Brain microvascular endothelial cell (primary cell): ENCODE measurements at regions not wholly inside any gene's neighbourhood (a gene's known extent, or its start where the extent isn't known, plus 50 kb on each side); places are given as distances from the start of the nearest gene placed in this dataset.

Experiments used
- DNase-seq: peaks from one replicate; pipeline ENCODE4 v3.0.0-alpha.2; 2020
- H3K27ac ChIP-seq: fragments of 250-450 bp; sonication (Bioruptor Pico); 2 replicates; pipeline ENCODE4 v1.5.1; 2020; ENCODE audit warnings: mild to moderate bottlenecking, moderate library complexity
- H3K27me3 ChIP-seq: fragments of 250-450 bp; sonication (Bioruptor Pico); replicated peaks from 2 replicates; pipeline ENCODE4 v1.5.1; 2020; ENCODE audit warnings: mild to moderate bottlenecking
- H3K36me3 ChIP-seq: fragments of 250-450 bp; sonication (Bioruptor Pico); replicated peaks from 2 replicates; pipeline ENCODE4 v1.5.1; 2020; ENCODE audit warnings: mild to moderate bottlenecking
- H3K4me3 ChIP-seq: 2 replicates; pipeline ENCODE4 v1.5.1; 2011; ENCODE audit warnings: low read depth, mild to moderate bottlenecking, control low read depth, low read length, moderate library complexity
- in situ Hi-C: cut with HindIII; loops from 2 replicates; pipeline ENCODE4 v1.10.0; 2017; ENCODE audit warnings: low sequenced_read_pairs, low pct_ligation_motif_present
- TF ChIP-seq, protein P1 (sequence below): IDR thresholded peaks from 2 replicates; pipeline ENCODE4 v1.5.1; 2011; ENCODE audit warnings: low read depth, mild to moderate bottlenecking, moderate library complexity, low read length, control low read depth, inconsistent platforms; ENCODE audit errors: missing control alignments

DNA sequence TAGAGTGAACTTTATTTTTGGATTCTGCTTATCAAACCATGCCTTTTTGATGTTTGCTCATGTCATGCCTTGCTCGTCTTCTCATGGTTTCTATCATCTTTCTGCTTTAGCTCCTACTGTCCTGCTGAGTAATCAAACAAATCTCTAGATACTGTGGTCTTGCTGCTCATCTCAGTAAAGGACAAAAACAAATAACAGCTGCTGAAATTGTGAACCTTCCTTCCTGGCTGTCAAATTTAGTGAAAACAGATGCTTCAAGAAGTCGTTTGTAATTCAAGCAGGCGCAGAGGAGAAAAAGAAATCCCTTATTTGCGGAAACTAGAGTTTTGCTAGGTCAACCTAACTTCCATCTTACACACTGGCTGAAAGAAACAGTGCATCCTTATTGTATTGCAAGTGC lies 616.1 kb upstream of the ALCAM start:
- Histone ChIP-seq H3K4me3 (no peak overlapping the region), H3K27me3 (no peaks in the 10 kb centered on the region), H3K36me3 (no peaks in the 10 kb centered on the region), H3K27ac (no peak overlapping the region)
- in situ Hi-C loops, result no loop called here
- no peak for DNase-seq
- TF ChIP-seq, protein P1, sequence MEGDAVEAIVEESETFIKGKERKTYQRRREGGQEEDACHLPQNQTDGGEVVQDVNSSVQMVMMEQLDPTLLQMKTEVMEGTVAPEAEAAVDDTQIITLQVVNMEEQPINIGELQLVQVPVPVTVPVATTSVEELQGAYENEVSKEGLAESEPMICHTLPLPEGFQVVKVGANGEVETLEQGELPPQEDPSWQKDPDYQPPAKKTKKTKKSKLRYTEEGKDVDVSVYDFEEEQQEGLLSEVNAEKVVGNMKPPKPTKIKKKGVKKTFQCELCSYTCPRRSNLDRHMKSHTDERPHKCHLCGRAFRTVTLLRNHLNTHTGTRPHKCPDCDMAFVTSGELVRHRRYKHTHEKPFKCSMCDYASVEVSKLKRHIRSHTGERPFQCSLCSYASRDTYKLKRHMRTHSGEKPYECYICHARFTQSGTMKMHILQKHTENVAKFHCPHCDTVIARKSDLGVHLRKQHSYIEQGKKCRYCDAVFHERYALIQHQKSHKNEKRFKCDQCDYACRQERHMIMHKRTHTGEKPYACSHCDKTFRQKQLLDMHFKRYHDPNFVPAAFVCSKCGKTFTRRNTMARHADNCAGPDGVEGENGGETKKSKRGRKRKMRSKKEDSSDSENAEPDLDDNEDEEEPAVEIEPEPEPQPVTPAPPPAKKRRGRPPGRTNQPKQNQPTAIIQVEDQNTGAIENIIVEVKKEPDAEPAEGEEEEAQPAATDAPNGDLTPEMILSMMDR, result no peak

DNA sequence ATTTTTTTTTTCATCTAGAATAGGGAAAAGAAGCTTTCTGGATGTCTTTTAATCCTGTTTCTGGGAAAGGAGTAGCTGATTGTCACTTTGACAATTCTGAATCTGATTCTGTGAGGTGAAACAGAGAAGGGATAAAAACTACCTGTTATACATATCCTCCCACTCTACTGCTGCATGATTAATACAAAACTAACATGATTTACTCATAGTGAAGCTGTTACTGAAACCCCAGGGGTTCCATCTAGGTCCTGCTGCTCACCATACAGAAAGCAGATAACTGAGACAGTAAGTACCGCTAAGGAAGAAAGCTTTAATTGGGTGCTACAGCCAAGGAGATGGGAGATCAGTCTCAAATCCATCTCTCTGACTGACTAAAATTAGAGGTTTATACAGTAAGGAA lies 610.9 kb upstream of the ALCAM start:
- in situ Hi-C loops, result no loop called here
- H3K27me3 ChIP-seq, result no peaks in the 10 kb centered on the region

DNA sequence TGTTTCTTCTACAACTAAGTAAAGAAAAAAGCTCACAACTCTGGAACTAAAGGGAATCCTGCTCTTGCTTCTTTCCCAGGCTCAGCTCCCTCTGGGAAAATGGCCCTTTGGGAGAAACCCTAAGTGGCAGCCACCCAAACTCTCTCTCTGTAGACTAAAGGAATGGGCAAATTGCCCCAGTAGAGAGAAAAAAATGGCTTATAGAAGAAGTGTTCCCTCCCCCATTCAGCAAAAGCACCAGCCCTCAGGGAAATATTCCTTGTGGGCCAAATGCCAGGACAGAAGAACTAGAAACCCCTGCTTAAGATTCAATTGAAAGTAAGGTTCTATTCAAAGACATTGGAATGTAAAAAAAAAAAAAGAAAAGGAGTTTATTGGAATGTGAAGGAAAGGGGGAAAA lies 603.7 kb upstream of the ALCAM start:
- Histone ChIP-seq H3K36me3 (no peaks in the 10 kb centered on the region), H3K27ac (peak overlapping the region; percentile 53), H3K27me3 (no peaks in the 10 kb centered on the region), H3K4me3 (no peak overlapping the region)
- peak; percentile 42 for DNase-seq
- TF ChIP-seq, protein P1, result no peak
- in situ Hi-C loops, result no loop called here

More for the DNA sequence above, 610.9 kb upstream of the ALCAM start:
- no peak overlapping the region for H3K27ac ChIP-seq
- TF ChIP-seq, protein P1, result no peak
- DNase-seq, result no peak
- no peaks in the 10 kb centered on the region for H3K36me3 ChIP-seq
- no peak overlapping the region for H3K4me3 ChIP-seq

DNA sequence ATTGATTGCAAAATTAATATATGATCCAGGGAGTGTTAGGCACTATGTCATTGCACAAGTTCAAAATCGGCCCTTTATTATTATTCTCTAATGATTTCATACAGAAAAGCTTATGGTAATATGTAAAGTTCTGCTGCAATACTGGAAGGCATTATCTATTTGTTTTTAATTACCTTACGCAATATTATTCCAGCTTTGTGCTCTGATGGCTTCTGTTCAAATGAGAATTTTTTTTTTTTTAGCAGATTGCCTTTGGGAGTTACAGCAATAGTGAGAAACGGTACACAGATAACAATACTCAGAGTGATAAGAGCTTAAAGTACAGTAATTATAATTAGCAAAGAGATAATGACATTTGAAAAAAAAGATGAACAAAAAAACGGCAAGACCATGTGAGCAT lies 602.2 kb upstream of the ALCAM start:
- no peaks in the 10 kb centered on the region for H3K36me3 ChIP-seq
- H3K27ac ChIP-seq, result no peak overlapping the region
- no peak for DNase-seq
- no peak overlapping the region for H3K4me3 ChIP-seq
- H3K27me3 ChIP-seq, result no peaks in the 10 kb centered on the region
- in situ Hi-C loops, result no loop called here
- TF ChIP-seq, protein P1, result no peak

DNA sequence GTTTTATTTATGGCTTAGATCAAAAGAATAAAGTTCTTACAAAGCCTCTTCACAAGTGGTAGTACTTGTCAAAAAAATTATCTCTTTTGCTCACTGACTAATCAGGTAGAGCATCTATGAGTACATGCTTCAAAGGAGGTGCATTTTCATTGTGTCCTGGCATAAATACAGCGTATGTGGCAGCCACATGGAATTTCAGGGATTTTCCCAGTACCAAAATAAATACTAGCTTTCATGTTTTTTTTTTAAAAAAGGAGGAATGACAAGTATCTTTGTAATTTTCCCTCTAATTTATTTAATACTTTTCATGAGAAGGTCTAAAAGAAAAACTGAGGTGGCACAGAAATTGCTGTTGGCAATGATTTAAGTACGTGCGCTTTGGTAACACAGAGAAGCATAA lies 597.8 kb upstream of the ALCAM start:
- TF ChIP-seq, protein P1, result no peak
- no peak overlapping the region for H3K27ac ChIP-seq
- H3K27me3 ChIP-seq, result no peaks in the 10 kb centered on the region
- in situ Hi-C loops, result no loop called here
- H3K36me3 ChIP-seq, result no peaks in the 10 kb centered on the region
- no peak for DNase-seq
- no peak overlapping the region for H3K4me3 ChIP-seq

DNA sequence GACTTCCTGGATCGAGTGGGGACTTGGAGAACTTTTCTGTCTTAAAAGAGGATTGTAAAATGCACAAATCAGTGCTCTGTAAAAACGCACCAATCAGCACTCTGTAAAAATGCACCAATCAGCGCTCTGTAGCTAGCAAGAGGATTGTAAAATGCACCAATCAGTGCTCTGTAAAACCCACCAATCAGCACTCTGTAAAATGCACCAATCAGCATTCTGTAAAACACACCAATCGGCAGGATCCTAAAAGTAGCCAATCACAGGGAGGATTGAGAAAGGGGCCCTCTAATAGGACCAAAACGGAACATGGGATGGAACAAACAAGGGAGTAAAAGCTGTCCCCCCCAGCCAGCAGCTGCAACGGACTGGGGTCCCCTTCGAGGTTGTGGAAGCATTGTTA lies 587.4 kb upstream of the ALCAM start:
- TF ChIP-seq, protein P1, result no peak
- Histone ChIP-seq H3K27me3 (no peaks in the 10 kb centered on the region), H3K27ac (no peak overlapping the region), H3K36me3 (no peaks in the 10 kb centered on the region), H3K4me3 (no peak overlapping the region)
- DNase-seq, result no peak
- in situ Hi-C loops, result no loop called here
